PFSK-1 (cell line): ENCODE measurements at regions not wholly inside any gene's neighbourhood (a gene's known extent, or its start where the extent isn't known, plus 50 kb on each side); places are given as distances from the start of the nearest gene placed in this dataset.

Source experiments
- FOXP2 ChIP-seq: optimal IDR thresholded peaks from 2 replicates; pipeline ENCODE3; 2011; ENCODE audit warnings: borderline replicate concordance, control low read depth, inconsistent platforms; ENCODE audit not compliant: insufficient read depth; ENCODE audit errors: extremely low read length, extremely low read depth
- POLR2AphosphoS5 ChIP-seq: IDR thresholded peaks from 2 replicates; pipeline ENCODE4 v1.6.1; 2012; ENCODE audit warnings: low read depth, mild to moderate bottlenecking, control low read depth, low read length, moderate library complexity
- REST ChIP-seq, 2 experiments: IDR thresholded peaks; 2 replicates each; pipeline versions ENCODE4 v1.6.1 to v1.8.0; 2011 to 2012; ENCODE audit warnings: low read depth in 2 of 2, low read length in 2 of 2, control low read depth in 1 of 2, inconsistent platforms in 1 of 2, mild to moderate bottlenecking in 1 of 2, moderate library complexity in 1 of 2; ENCODE audit not compliant: insufficient read depth in 1 of 2
- SIN3A ChIP-seq: IDR thresholded peaks from 2 replicates; pipeline ENCODE4 v1.6.1; 2012; ENCODE audit warnings: mild to moderate bottlenecking, low read length, moderate library complexity, borderline replicate concordance; ENCODE audit not compliant: insufficient read depth
- TAF1 ChIP-seq: IDR thresholded peaks from 2 replicates; pipeline ENCODE4 v1.6.1; 2012; ENCODE audit warnings: low read length, control low read depth, borderline replicate concordance; ENCODE audit not compliant: insufficient read depth

GRCh38 chr12:77337362-77337761 lies 272.0 kb upstream of the E2F7 start:
- TF ChIP-seq SIN3A = no peak
- TF ChIP-seq TAF1 = no peak
- no peak for TF ChIP-seq POLR2AphosphoS5
- TF ChIP-seq FOXP2 = no peak
- TF ChIP-seq REST (IDR thresholded peaks at IDR 0.05; ENCODE audit: insufficient read depth in 1 of 2, low read depth in 2 of 2, low read length in 2 of 2) = no peak

GRCh38 chr12:77334806-77335205 lies 269.4 kb upstream of the E2F7 start:
- TF ChIP-seq SIN3A (no peak), TAF1 (no peak), REST (IDR thresholded peaks at IDR 0.05; ENCODE audit: insufficient read depth in 1 of 2, low read depth in 2 of 2, low read length in 2 of 2) (no peak), FOXP2 (no peak), POLR2AphosphoS5 (no peak)

GRCh38 chr12:77328326-77328725 lies 263.0 kb upstream of the E2F7 start:
- TF ChIP-seq TAF1 (no peak), SIN3A (no peak), FOXP2 (no peak)

GRCh38 chr12:77325511-77326236 lies 260.3 kb upstream of the E2F7 start:
- TF ChIP-seq FOXP2 (no peak), SIN3A (no peak), TAF1 (no peak), POLR2AphosphoS5 (no peak), REST (IDR thresholded peaks at IDR 0.05; ENCODE audit: insufficient read depth in 1 of 2, low read depth in 2 of 2, low read length in 2 of 2) (no peak)

GRCh38 chr12:77324763-77325468 lies 259.5 kb upstream of the E2F7 start:
- no peak for TF ChIP-seq SIN3A
- no peak for TF ChIP-seq POLR2AphosphoS5
- peak; percentile 4 for TF ChIP-seq FOXP2
- TF ChIP-seq TAF1 = no peak

- no peak for TF ChIP-seq POLR2AphosphoS5
- TF ChIP-seq FOXP2 = no peak
- TF ChIP-seq REST (IDR thresholded peaks at IDR 0.05; ENCODE audit: insufficient read depth in 1 of 2, low read depth in 2 of 2, low read length in 2 of 2) = no peak
- TF ChIP-seq TAF1 = no peak
These were observed 259.0 kb upstream of the E2F7 start for GRCh38 chr12:77324416-77324762.
